ENCODE measurements at regions not wholly inside any gene's neighbourhood (a gene's known extent, or its start where the extent isn't known, plus 50 kb on each side); places are given as distances from the start of the nearest gene placed in this dataset.

GRCh38 chr3:29072611-29073010 lies 208.3 kb upstream of the RBMS3 start (continued):
- TF ChIP-seq ZBTB4 (CRISPR knock-in tag; IDR thresholded peaks at IDR 0.05), result no peak

GRCh38 chr3:29077356-29077755 lies 203.5 kb upstream of the RBMS3 start:
- in situ Hi-C loops (cut with MboI) (no loop called here), intact Hi-C loops (cut with micrococcal nuclease; ENCODE audit: unreplicated experiment) (no loop called here)
- Histone ChIP-seq H3K4me2 (ENCODE audit: control insufficient read depth, insufficient read depth) (no peak overlapping the region), H3K27me3 (replicated peaks in 1 of 2; ENCODE audit: control insufficient read depth in 2 of 2, insufficient read depth in 2 of 2, low read length in 1 of 2) (no peaks in the 10 kb centered on the region), H2AFZ (ENCODE audit: control insufficient read depth, low read depth, low read length) (no peak overlapping the region), H4K20me1 (ENCODE audit: control insufficient read depth, insufficient read depth) (no peaks in the 10 kb centered on the region), H3K9ac (ENCODE audit: control insufficient read depth, insufficient read depth, low read length) (no peak overlapping the region), H3K4me3 (no peak overlapping the region), H3K9me3 (replicated peaks; ENCODE audit: control insufficient read depth, insufficient read depth, low read length) (no peaks in the 10 kb centered on the region), H3K27ac (ENCODE audit: control insufficient read depth, insufficient read depth) (no peak overlapping the region), H3K79me2 (ENCODE audit: control insufficient read depth, insufficient read depth, low read length) (no peaks in the 10 kb centered on the region), H3K4me1 (ENCODE audit: control insufficient read depth, insufficient read depth, low read length) (no peaks in the 10 kb centered on the region), H3K36me3 (ENCODE audit: control insufficient read depth in 2 of 2, insufficient read depth in 2 of 2, low read length in 1 of 2) (no peaks in the 10 kb centered on the region)
- CTCF ChIA-PET, result interaction anchor here (1.0 kb wide), 1 partner anchor 55 kb away, joined by 3 read pairs; no protein-coding TSS in a partner anchor
- POLR2A ChIA-PET, result no interaction called here
- DNase-seq (ENCODE audit: low read depth, low spot score) (no peak), FAIRE-seq (no peak), ATAC-seq (no peak)
- RAD21 ChIA-PET (ENCODE audit: unreplicated experiment), result no interaction called here
- TF ChIP-seq E2F4 (IDR thresholded peaks at IDR 0.05; ENCODE audit: low read depth, low read length) (no peak), CHD1 (IDR thresholded peaks at IDR 0.05; ENCODE audit: low read depth, low read length) (no peak), SREBF2 (IDR thresholded peaks at IDR 0.05; ENCODE audit: low read length) (no peak)
- WGBS (ENCODE audit: insufficient coverage, insufficient replicate concordance, low lambda C conversion rate, missing lambda C conversion rate), result 12% methylated on average over 2 of the region's 2 CpGs
- SMC1A ChIA-PET (ENCODE audit: uncharacterized antibody, unreplicated experiment), result interaction anchor here (0.6 kb wide), 1 partner anchor 318 kb away, joined by 3 read pairs; no protein-coding TSS in a partner anchor
- BruUV-seq (replicated peaks), result no TSS peak

All from GM12878 (cell line).